H1 (cell line): ENCODE measurements at regions not wholly inside any gene's neighbourhood (a gene's known extent, or its start where the extent isn't known, plus 50 kb on each side); places are given as distances from the start of the nearest gene placed in this dataset.

Experiments
- CHD7 ChIP-seq: fragments of 300-600 bp; sonication (generic); IDR thresholded peaks from 2 replicates; pipeline ENCODE4 v1.7.1; 2012; ENCODE audit warnings: low read length, moderate library complexity, mild to moderate bottlenecking, inconsistent platforms; ENCODE audit not compliant: insufficient replicate concordance

- TF ChIP-seq CHD7: no peak
Observed at GRCh38 chr4:177012918-177013545, 220.3 kb upstream of the VEGFC start (continued).
